Mesenchymal stem cell (in vitro differentiated cells and primary cell): ENCODE measurements at regions not wholly inside any gene's neighbourhood (a gene's known extent, or its start where the extent isn't known, plus 50 kb on each side); places are given as distances from the start of the nearest gene placed in this dataset.
"Not testable (repeated sequence)": the region's sequence is repeated elsewhere in the genome, so short reads cannot be mapped to it uniquely, and the experiment has no call there.

Source experiments
- DNase-seq: peaks from one replicate; pipeline ENCODE4 v3.0.0-alpha.2; 2013
- H2AFZ ChIP-seq: one replicate; pipeline ENCODE4 v1.6.1; 2013; ENCODE audit warnings: low read depth, mild to moderate bottlenecking, control low read depth, inconsistent platforms, low read length, moderate library complexity
- H2AK5ac ChIP-seq: 2 replicates; pipeline ENCODE4 v1.6.1; 2013; ENCODE audit warnings: low read length, moderate library complexity, mild to moderate bottlenecking, inconsistent platforms; ENCODE audit not compliant: severe bottlenecking
- H2BK120ac ChIP-seq: one replicate; pipeline ENCODE4 v1.6.1; 2013; ENCODE audit warnings: low read depth, mild to moderate bottlenecking, inconsistent platforms, low read length, moderate library complexity
- H2BK12ac ChIP-seq, 2 experiments: one replicate each; pipeline ENCODE4 v1.6.1; 2013; ENCODE audit warnings: inconsistent platforms in 2 of 2, low read length in 2 of 2, mild to moderate bottlenecking in 2 of 2, moderate library complexity in 2 of 2, control low read depth in 1 of 2
- H2BK15ac ChIP-seq: one replicate; pipeline ENCODE4 v1.6.1; 2013; ENCODE audit warnings: mild to moderate bottlenecking, low read depth, inconsistent platforms; ENCODE audit not compliant: poor library complexity, severe bottlenecking
- H2BK5ac ChIP-seq: 2 replicates; pipeline ENCODE4 v1.6.1; 2013; ENCODE audit warnings: low read depth, mild to moderate bottlenecking, low read length, control low read depth, inconsistent platforms; ENCODE audit not compliant: poor library complexity, severe bottlenecking
- H3K14ac ChIP-seq, 2 experiments: one replicate each; pipeline ENCODE4 v1.6.1; 2013; ENCODE audit warnings: inconsistent platforms in 2 of 2, low read length in 2 of 2, control low read depth in 1 of 2, mild to moderate bottlenecking in 1 of 2, moderate library complexity in 1 of 2
- H3K18ac ChIP-seq, 2 experiments: one replicate each; pipeline ENCODE4 v1.6.1; 2013; ENCODE audit warnings: inconsistent platforms in 2 of 2, low read length in 2 of 2, control low read depth in 1 of 2, low read depth in 1 of 2, mild to moderate bottlenecking in 1 of 2
- H3K23ac ChIP-seq, 2 experiments: one replicate each; pipeline ENCODE4 v1.6.1; 2013; ENCODE audit warnings: inconsistent platforms in 2 of 2, low read length in 2 of 2, mild to moderate bottlenecking in 2 of 2, moderate library complexity in 2 of 2, control low read depth in 1 of 2
- H3K27ac ChIP-seq: 2 replicates; pipeline ENCODE4 v1.5.1; 2013; ENCODE audit warnings: mild to moderate bottlenecking, moderate library complexity, low read length, control low read depth, inconsistent platforms; ENCODE audit not compliant: poor library complexity, severe bottlenecking
- H3K27me3 ChIP-seq, 2 experiments: 2 replicates each; pipeline versions ENCODE4 v1.6.1 to v1.7.0; 2013; ENCODE audit warnings: low read length in 2 of 2, mild to moderate bottlenecking in 2 of 2, moderate library complexity in 2 of 2, control low read depth in 1 of 2, inconsistent platforms in 1 of 2; ENCODE audit not compliant: control insufficient read depth in 1 of 2, insufficient read depth in 1 of 2
- H3K36me3 ChIP-seq, 2 experiments: 2 replicates each; pipeline versions ENCODE4 v1.6.1 to v1.7.0; 2013; ENCODE audit warnings: low read length in 2 of 2, control low read depth in 1 of 2, inconsistent platforms in 1 of 2, low read depth in 1 of 2, mild to moderate bottlenecking in 1 of 2; ENCODE audit not compliant: insufficient read depth in 2 of 2, control insufficient read depth in 1 of 2
- H3K4ac ChIP-seq, 2 experiments: one replicate each; pipeline ENCODE4 v1.6.1; 2013; ENCODE audit warnings: inconsistent platforms in 2 of 2, low read length in 2 of 2, mild to moderate bottlenecking in 2 of 2, moderate library complexity in 2 of 2, control low read depth in 1 of 2, low read depth in 1 of 2
- H3K4me1 ChIP-seq: 2 replicates; pipeline ENCODE4 v1.6.1; 2013; ENCODE audit warnings: low read depth, low read length, control low read depth; ENCODE audit not compliant: control insufficient read depth, insufficient read depth
- H3K4me2 ChIP-seq: 2 replicates; pipeline ENCODE4 v1.6.1; 2013; ENCODE audit warnings: low read length, mild to moderate bottlenecking, inconsistent platforms; ENCODE audit not compliant: poor library complexity, severe bottlenecking
- H3K4me3 ChIP-seq, 2 experiments: 2 replicates each; pipeline versions ENCODE4 v1.5.1 to v1.7.0; 2013; ENCODE audit warnings: low read length in 2 of 2, mild to moderate bottlenecking in 2 of 2, control low read depth in 1 of 2, low read depth in 1 of 2; ENCODE audit not compliant: insufficient read depth in 1 of 2
- H3K79me1 ChIP-seq: replicated peaks from 2 replicates; pipeline ENCODE4 v1.6.1; 2013; ENCODE audit warnings: mild to moderate bottlenecking, control low read depth, low read length, inconsistent platforms; ENCODE audit not compliant: poor library complexity, severe bottlenecking
- H3K9ac ChIP-seq: 2 replicates; pipeline ENCODE4 v1.7.0; 2013; ENCODE audit warnings: mild to moderate bottlenecking, low read length, moderate library complexity
- H3K9me3 ChIP-seq: 2 replicates; pipeline ENCODE4 v1.7.0; 2013; ENCODE audit warnings: mild to moderate bottlenecking, low read length; ENCODE audit not compliant: control insufficient read depth
- H4K8ac ChIP-seq: one replicate; pipeline ENCODE4 v1.6.1; 2013; ENCODE audit warnings: inconsistent platforms, mild to moderate bottlenecking, low read length, moderate library complexity
- H4K91ac ChIP-seq: one replicate; pipeline ENCODE4 v1.6.1; 2013; ENCODE audit warnings: mild to moderate bottlenecking, low read length, inconsistent platforms
- WGBS: methylation state at CpG from one replicate; pipeline ENCODE4 v1.1.7; 2013; ENCODE audit warnings: mixed read lengths; 5-methylcytosine and 5-hydroxymethylcytosine counted together

- not testable (repeated sequence) for H3K27me3 ChIP-seq, H3K4me1 ChIP-seq, H2BK120ac ChIP-seq, H3K18ac ChIP-seq, H4K91ac ChIP-seq, H2AK5ac ChIP-seq, H3K23ac ChIP-seq, H4K8ac ChIP-seq, H3K4ac ChIP-seq, DNase-seq, H3K27ac ChIP-seq, H2BK12ac ChIP-seq, H2BK15ac ChIP-seq, H2BK5ac ChIP-seq, H3K14ac ChIP-seq, H2AFZ ChIP-seq, H3K4me2 ChIP-seq, H3K9ac ChIP-seq, H3K36me3 ChIP-seq, H3K79me1 ChIP-seq, H3K4me3 ChIP-seq, H3K9me3 ChIP-seq
- WGBS, result 67% methylated on average over 1 of the region's 6 CpGs
Measured at GRCh38 chr1:146645978-146646604, 292.0 kb upstream of the NBPF12 start.

DNA sequence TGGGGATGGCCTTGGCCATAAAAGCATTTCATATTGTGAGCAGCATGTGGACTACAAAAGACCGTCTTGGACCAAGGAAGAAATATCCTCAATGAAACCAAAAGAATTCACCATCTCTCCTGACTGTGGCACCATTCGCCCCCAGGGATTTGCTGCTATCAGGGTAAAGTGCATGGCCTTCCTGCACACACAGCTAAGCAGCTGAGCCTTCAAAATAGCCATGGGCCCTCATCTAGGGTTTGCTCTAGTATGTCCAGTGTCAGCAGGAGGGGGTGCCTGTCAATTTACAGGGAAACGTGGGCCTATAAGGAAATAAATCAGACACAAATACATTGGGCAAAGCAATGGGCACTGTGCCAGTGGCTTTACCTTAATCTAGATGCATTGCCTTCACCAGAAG lies 296.6 kb upstream of the NBPF12 start:
- not testable (repeated sequence) for H3K18ac ChIP-seq, H3K9ac ChIP-seq, H3K27ac ChIP-seq, H3K36me3 ChIP-seq, H2BK12ac ChIP-seq, H2BK5ac ChIP-seq, H3K4me1 ChIP-seq, DNase-seq, H4K91ac ChIP-seq, H3K79me1 ChIP-seq, H3K9me3 ChIP-seq, H3K4me3 ChIP-seq, H3K14ac ChIP-seq, H2AK5ac ChIP-seq, H2AFZ ChIP-seq, H3K27me3 ChIP-seq, H2BK15ac ChIP-seq, H2BK120ac ChIP-seq, H3K23ac ChIP-seq, H3K4ac ChIP-seq, H4K8ac ChIP-seq, H3K4me2 ChIP-seq
- no CpG with 5 or more reads among the region's 3 CpGs for WGBS

DNA sequence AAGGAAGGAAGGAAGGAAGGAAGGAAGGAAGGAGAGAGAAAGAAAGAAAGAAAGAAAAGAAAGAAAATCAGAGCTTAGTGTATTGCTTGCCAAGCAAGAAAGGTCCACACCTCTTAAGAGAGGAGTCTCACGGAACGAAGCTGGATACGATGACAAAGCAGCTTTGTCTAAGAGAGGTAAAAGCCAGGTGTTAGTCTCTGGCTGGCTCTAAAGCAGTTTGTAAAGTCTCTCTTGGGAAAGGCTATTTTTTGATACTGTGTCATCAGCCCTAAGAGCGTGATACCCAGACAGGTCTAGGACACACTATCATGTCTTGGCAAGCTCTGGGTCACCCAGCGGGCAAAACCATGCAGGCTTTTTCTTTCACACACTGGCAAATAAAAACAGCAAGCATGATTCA lies 297.5 kb upstream of the NBPF12 start:
- H3K4me3 ChIP-seq, H3K9ac ChIP-seq, H2AFZ ChIP-seq, H2BK15ac ChIP-seq, H4K8ac ChIP-seq, DNase-seq, H3K4me1 ChIP-seq, H3K18ac ChIP-seq, H3K23ac ChIP-seq, H3K9me3 ChIP-seq, H3K36me3 ChIP-seq, H3K4me2 ChIP-seq, H3K27me3 ChIP-seq, H4K91ac ChIP-seq, H3K79me1 ChIP-seq, H2BK12ac ChIP-seq, H2BK5ac ChIP-seq, H2AK5ac ChIP-seq, H3K27ac ChIP-seq, H3K14ac ChIP-seq, H3K4ac ChIP-seq, H2BK120ac ChIP-seq: not testable (repeated sequence)
- 96% methylated on average over 5 of the region's 5 CpGs for WGBS

GRCh38 chr1:146630302-146630701 lies 307.8 kb upstream of the NBPF12 start:
- not testable (repeated sequence) for H3K4me2 ChIP-seq, H3K79me1 ChIP-seq, H2AFZ ChIP-seq, H3K9me3 ChIP-seq, DNase-seq, H3K36me3 ChIP-seq, H3K9ac ChIP-seq, H3K4me1 ChIP-seq, H3K18ac ChIP-seq, H4K8ac ChIP-seq, H3K27ac ChIP-seq, H3K27me3 ChIP-seq, H4K91ac ChIP-seq, H2BK15ac ChIP-seq, H3K14ac ChIP-seq, H3K23ac ChIP-seq, H2BK5ac ChIP-seq, H3K4me3 ChIP-seq, H2BK120ac ChIP-seq, H2BK12ac ChIP-seq, H2AK5ac ChIP-seq, H3K4ac ChIP-seq
- no CpG with 5 or more reads among the region's 1 CpG for WGBS
